Ovary (tissue), 7 donors: ENCODE measurements at regions not wholly inside any gene's neighbourhood (a gene's known extent, or its start where the extent isn't known, plus 50 kb on each side); places are given as distances from the start of the nearest gene placed in this dataset.

ENCODE experiments used
- DNase-seq, 5 donors: peaks; one replicate each; pipeline ENCODE4 v3.0.0-alpha.2; 2019 to 2020
- H3K27ac ChIP-seq, 2 donors: fragments of 200-600 bp; one replicate each; pipeline versions ENCODE4 v1.5.1 to v1.8.0; 2019 to 2022
- H3K27me3 ChIP-seq: fragments of 200-600 bp; one replicate; pipeline ENCODE4 v1.8.0; 2022
- H3K36me3 ChIP-seq: fragments of 200-600 bp; sonication (generic); one replicate; pipeline ENCODE4 v1.5.1; 2019
- H3K4me1 ChIP-seq: one replicate; pipeline ENCODE4 v1.8.1; 2013; ENCODE audit warnings: mild to moderate bottlenecking, moderate library complexity; ENCODE audit not compliant: insufficient read depth
- H3K4me3 ChIP-seq: fragments of 200-600 bp; sonication (generic); one replicate; pipeline ENCODE4 v1.5.1; 2017
- H3K9me3 ChIP-seq, 2 donors: fragments of 200-600 bp in 1 of 2; sonication (generic) in 1 of 2; one replicate each; pipeline versions ENCODE4 v1.5.1 to v1.8.1; 2013 to 2019; ENCODE audit warnings: mild to moderate bottlenecking in 1 of 2, moderate library complexity in 1 of 2
- CTCF ChIP-seq, 3 donors: fragments of 450-650 bp in 2 of 3; fragments of 200-600 bp in 1 of 3; IDR thresholded peaks; one replicate each; pipeline versions ENCODE4 v1.5.1 to v1.8.0; 2016 to 2022; ENCODE audit warnings: antibody characterized with exemption in 3 of 3, mild to moderate bottlenecking in 1 of 3
- EP300 ChIP-seq: sonication (generic); formaldehyde crosslinking; IDR thresholded peaks from one replicate; pipeline ENCODE4 v1.6.1; 2017; ENCODE audit warnings: antibody characterized with exemption
- POLR2A ChIP-seq: fragments of 450-650 bp; IDR thresholded peaks from one replicate; pipeline ENCODE4 v1.6.1; 2017; ENCODE audit warnings: antibody characterized with exemption, mild to moderate bottlenecking, moderate library complexity
- WGBS, 3 donors: extraction: QIAGEN DNeasy Blood & Tissue Kit in 1 of 3; methylation state at CpG; one replicate each; pipeline versions ENCODE4 v1.1.5 to v1.1.7; 2013 to 2017; 5-methylcytosine and 5-hydroxymethylcytosine counted together
- intact Hi-C, 4 donors: fragments of 100-400 bp; cut with DNase I; formaldehyde crosslinking; loops; one replicate each; pipeline versions ENCODE4 v1.11.0 to v1.15.1; 2022 to 2023
- donor health status: DM: no; HTN: no; CAD: no; lungs with moderate emphysema.
- donor health status: DM: no; HTN: no; CAD: no.
- donor health status: Bipolar disorder and iron deficiency.
- donor health status: DM: no; HTN: no; CAD: no.
- donor health status: DM: yes; HTN: yes; CAD: no.

GRCh38 chr2:239773228-239774141 lies 251.7 kb downstream of the NDUFA10 start:
- TF ChIP-seq POLR2A = no peak
- no peak for TF ChIP-seq EP300
- TF ChIP-seq CTCF (IDR thresholded peaks at IDR 0.05) = no peak
- no peak overlapping the region for H3K4me3 ChIP-seq
- peaks cover 0 to 2% of the 10 kb centered on the region in 2 donors for H3K9me3 ChIP-seq
- WGBS, 3 donors = 77 to 82% (median 79%) methylated on average over 15 of the region's 15 CpGs
- H3K4me1 ChIP-seq = peaks cover 3% of the 10 kb centered on the region
- peak in 2 of 5 donors; percentile 2 to 9 for DNase-seq
- no peaks in the 10 kb centered on the region for H3K36me3 ChIP-seq
- intact Hi-C loops = no loop called here
- H3K27ac ChIP-seq = no peak overlapping the region
- H3K27me3 ChIP-seq = no peaks in the 10 kb centered on the region

GRCh38 chr2:239772721-239773120 lies 252.4 kb downstream of the NDUFA10 start:
- Histone ChIP-seq H3K27ac (no peak overlapping the region), H3K4me3 (no peak overlapping the region), H3K36me3 (no peaks in the 10 kb centered on the region), H3K27me3 (no peaks in the 10 kb centered on the region), H3K4me1 (peaks cover 3% of the 10 kb centered on the region), H3K9me3 (peaks cover 0 to 2% of the 10 kb centered on the region in 2 donors)
- DNase-seq = peak in 4 of 5 donors; percentile 1 to 4 (median 3)
- TF ChIP-seq POLR2A (no peak), CTCF (IDR thresholded peaks at IDR 0.05) (no peak)
- WGBS, 3 donors = 92 to 100% (median 96%) methylated on average over 5 of the region's 5 CpGs
- intact Hi-C loops = no loop called here

- WGBS, 3 donors = 86 to 89% (median 88%) methylated on average over 7 of the region's 7 CpGs
- intact Hi-C loops = no loop called here
- no peaks in the 10 kb centered on the region for H3K36me3 ChIP-seq
Measured at GRCh38 chr2:239770246-239770639, 254.9 kb downstream of the NDUFA10 start.

More at GRCh38 chr2:239770246-239770639, 254.9 kb downstream of the NDUFA10 start:
- H3K27me3 ChIP-seq = no peaks in the 10 kb centered on the region
- no peak for TF ChIP-seq POLR2A
- TF ChIP-seq CTCF (IDR thresholded peaks at IDR 0.05) = no peak
- no peak for TF ChIP-seq EP300
- no peak overlapping the region for H3K4me3 ChIP-seq
- no peak for DNase-seq
- peaks cover 0 to 2% of the 10 kb centered on the region in 2 donors for H3K9me3 ChIP-seq
- no peak overlapping the region for H3K27ac ChIP-seq
- H3K4me1 ChIP-seq = peaks cover 3% of the 10 kb centered on the region
